ENCODE measurements at regions not wholly inside any gene's neighbourhood (a gene's known extent, or its start where the extent isn't known, plus 50 kb on each side); places are given as distances from the start of the nearest gene placed in this dataset.

DNA sequence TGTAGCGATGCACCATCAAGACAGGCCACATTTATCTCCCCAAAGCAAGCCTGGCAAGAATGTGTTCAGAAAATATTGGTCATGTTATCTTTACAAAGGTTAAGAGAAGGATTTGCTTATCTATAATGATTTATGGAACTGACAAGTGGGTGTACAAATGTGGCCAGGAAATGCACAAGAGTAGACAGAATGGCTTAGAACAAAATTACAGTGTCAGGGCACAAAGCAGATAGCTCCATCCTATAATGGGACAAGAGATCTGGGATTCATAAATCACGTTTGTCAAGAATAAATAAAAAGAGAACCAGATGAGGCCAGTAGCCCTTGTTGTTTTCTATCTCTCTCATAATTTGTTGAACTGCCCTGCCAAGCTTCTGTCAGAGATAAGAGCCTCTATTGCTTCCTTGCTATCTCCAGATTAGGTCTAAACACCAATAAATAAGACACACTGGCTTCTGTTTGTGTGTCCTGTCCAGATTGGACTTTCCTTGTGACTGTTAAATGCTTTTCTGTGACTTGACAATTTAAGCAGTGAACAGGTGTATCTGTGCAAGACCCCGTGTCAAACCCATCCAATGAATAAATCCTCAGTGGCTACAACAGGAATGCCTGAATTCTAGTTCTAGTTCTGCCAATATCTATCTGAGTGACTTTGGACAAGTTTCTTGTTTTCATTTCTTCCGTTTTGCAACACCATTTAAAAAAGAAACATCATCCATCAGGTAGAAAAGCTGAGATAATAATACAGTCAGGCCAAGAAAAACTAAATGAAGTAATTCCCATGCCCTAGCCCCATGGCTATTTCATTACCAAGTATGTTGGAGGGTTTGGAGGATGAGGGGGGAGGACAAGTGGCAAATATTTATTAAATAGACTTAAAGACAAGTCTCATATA lies 157.2 kb downstream of the DCLK3 start:
- TF ChIP-seq CTCF (IDR thresholded peaks at IDR 0.05; ENCODE audit: low read length), result no peak
- TF ChIP-seq EZH2 (optimal IDR thresholded peaks at IDR 0.05; ENCODE audit: low read depth, low read length), result no peak
- no peak for TF ChIP-seq EZH2phosphoT487 (IDR thresholded peaks at IDR 0.05; ENCODE audit: low read length)

All from MM.1S (cell line).